HepG2 (cell line): ENCODE measurements at regions not wholly inside any gene's neighbourhood (a gene's known extent, or its start where the extent isn't known, plus 50 kb on each side); places are given as distances from the start of the nearest gene placed in this dataset.

Experiments used
- ATAC-seq: fragments of 200-7000 bp; cut with Tn5 transposase; 3 replicates; pipeline ENCODE4 v1.9.1; 2020; ENCODE audit warnings: mild to moderate bottlenecking, moderate library complexity
- BruUV-seq: library from RNA; stranded (reverse); fragments of 400-500 nt; replicated peaks from 2 replicates; lab custom pipeline; 2021; lab: Mats Ljungman, UMichigan
- CTCF ChIA-PET: fragments of 300-600 bp; formaldehyde crosslinking; extraction: SDS; loops from one replicate; lab custom pipeline; 2021; ENCODE audit warnings: low total read pairs, inconsistent platforms, low intra/inter-chr PET ratio; lab: Yijun Ruan, JAX
- POLR2A ChIA-PET: fragments of 350-600 bp; sonication (Branson Sonifier 250); formaldehyde crosslinking; loops from one replicate; lab custom pipeline; 2020; ENCODE audit warnings: antibody characterized with exemption, inconsistent platforms; lab: Yijun Ruan, JAX
- DNase-seq: peaks from one replicate; pipeline ENCODE4 v3.0.0-alpha.2; 2015; ENCODE audit warnings: low spot score
- FAIRE-seq: peaks from 3 replicates; lab custom pipeline; 2011; peaks lifted over from hg19 to GRCh38; lab: Jason Lieb, UNC
- H2AFZ ChIP-seq: one replicate; pipeline ENCODE4 v1.6.1; 2011; ENCODE audit warnings: low read length, inconsistent platforms
- H3K27ac ChIP-seq: fragments of 300-600 bp; 3 replicates; pipeline ENCODE4 v1.8.0; 2011; ENCODE audit warnings: mixed run types, mild to moderate bottlenecking, mixed read lengths, low read length, inconsistent platforms; ENCODE audit not compliant: insufficient read depth; ENCODE audit errors: extremely low read length
- H3K27me3 ChIP-seq, 2 experiments: fragments of 200-600 bp in 1 of 2; 2 replicates in 1 of 2; 3 replicates in 1 of 2; pipeline versions ENCODE4 v1.6.0 to v1.8.0; 2011; ENCODE audit warnings: low read length in 2 of 2, mild to moderate bottlenecking in 2 of 2, moderate library complexity in 2 of 2, inconsistent platforms in 1 of 2; ENCODE audit not compliant: insufficient read depth in 2 of 2, control insufficient read depth in 1 of 2
- H3K36me3 ChIP-seq, 2 experiments: fragments of 200-600 bp in 1 of 2; replicated peaks in 1 of 2; 2 replicates in 1 of 2; 3 replicates in 1 of 2; pipeline versions ENCODE4 v1.5.1 to v1.8.0; 2011; ENCODE audit warnings: low read length in 2 of 2, inconsistent platforms in 1 of 2; ENCODE audit not compliant: insufficient read depth in 2 of 2, control insufficient read depth in 1 of 2
- H3K4me1 ChIP-seq: 2 replicates; pipeline ENCODE4 v1.5.1; 2012; ENCODE audit warnings: low read length, inconsistent platforms; ENCODE audit not compliant: insufficient read depth
- H3K4me2 ChIP-seq: 2 replicates; pipeline ENCODE4 v1.6.0; 2011; ENCODE audit warnings: low read depth, low read length, inconsistent platforms
- H3K4me3 ChIP-seq, 3 experiments: fragments of 200-600 bp in 1 of 3; sonication (generic), shearing (Covaris generic) in 1 of 3; replicated peaks in 1 of 3; 2 replicates each; pipeline ENCODE4 v1.5.1; 2011 to 2016; ENCODE audit warnings: low read length in 3 of 3, inconsistent platforms in 2 of 3, low read depth in 2 of 3, mild to moderate bottlenecking in 2 of 3, control low read depth in 1 of 3, mixed read lengths in 1 of 3; ENCODE audit not compliant: insufficient read depth in 1 of 3
- H3K79me2 ChIP-seq: one replicate; pipeline ENCODE4 v1.6.1; 2011; ENCODE audit warnings: low read length, inconsistent platforms; ENCODE audit not compliant: insufficient read depth
- H3K9ac ChIP-seq: 2 replicates; pipeline ENCODE4 v1.6.0; 2011; ENCODE audit warnings: mild to moderate bottlenecking, low read depth, low read length, inconsistent platforms; ENCODE audit not compliant: insufficient read depth
- H3K9me3 ChIP-seq: 2 replicates; pipeline ENCODE4 v1.5.1; 2012; ENCODE audit warnings: mild to moderate bottlenecking, low read length
- H4K20me1 ChIP-seq: 2 replicates; pipeline ENCODE4 v1.6.0; 2011; ENCODE audit warnings: inconsistent platforms, mild to moderate bottlenecking, low read length, moderate library complexity; ENCODE audit not compliant: insufficient read depth
- IKZF4 ChIP-seq: sonication (generic); formaldehyde crosslinking; IDR thresholded peaks from 2 replicates; pipeline ENCODE4 v1.5.1; 2020; ENCODE audit warnings: borderline replicate concordance, mild to moderate bottlenecking, low read depth, missing genetic modification reagents; ENCODE audit errors: not compliant biosample characterization
- NFE2L2 ChIP-seq: fragments of 150-350 bp; IDR thresholded peaks from 2 replicates; pipeline ENCODE4 v1.6.1; 2014; ENCODE audit warnings: low read length
- PHF8 ChIP-seq: sonication (generic); formaldehyde crosslinking; IDR thresholded peaks from 2 replicates; pipeline ENCODE4 v1.5.0; 2020; ENCODE audit warnings: missing genetic modification reagents
- SMAD3 ChIP-seq: sonication (generic); formaldehyde crosslinking; IDR thresholded peaks from 2 replicates; pipeline ENCODE4 v1.4.0; 2020; ENCODE audit warnings: missing genetic modification reagents
- TCF12 ChIP-seq, 2 experiments: fragments of 450-650 bp in 1 of 2; sonication (generic) in 1 of 2; formaldehyde crosslinking in 1 of 2; IDR thresholded peaks; 2 replicates each; pipeline versions ENCODE4 v1.6.1 to v1.8.0; 2017 to 2022; ENCODE audit warnings: antibody characterized with exemption in 1 of 2, mild to moderate bottlenecking in 1 of 2, missing genetic modification reagents in 1 of 2, moderate library complexity in 1 of 2
- ZIK1 ChIP-seq: sonication (generic); formaldehyde crosslinking; IDR thresholded peaks from 2 replicates; pipeline ENCODE4 v1.5.0; 2020; ENCODE audit warnings: mild to moderate bottlenecking, low read depth, missing genetic modification reagents, borderline replicate concordance
- ZNF350 ChIP-seq: sonication (generic); formaldehyde crosslinking; IDR thresholded peaks from 2 replicates; pipeline ENCODE4 v1.4.0; 2020; ENCODE audit warnings: mild to moderate bottlenecking, low read depth, missing genetic modification reagents, borderline replicate concordance
- ZNF546 ChIP-seq: sonication (generic); formaldehyde crosslinking; conservative IDR thresholded peaks from 2 replicates; pipeline ENCODE4 v1.8.1; 2023; ENCODE audit warnings: mild to moderate bottlenecking, missing genetic modification reagents
- ZNF567 ChIP-seq: sonication (generic); formaldehyde crosslinking; IDR thresholded peaks from 2 replicates; pipeline ENCODE4 v1.8.1; 2023; ENCODE audit warnings: mild to moderate bottlenecking, missing genetic modification reagents, borderline replicate concordance
- WGBS: methylation state at CpG from one replicate; pipeline ENCODE4 v1.1.6; 2017; ENCODE audit warnings: low lambda C conversion rate; 5-methylcytosine and 5-hydroxymethylcytosine counted together
- in situ Hi-C: cut with HindIII; loops from 2 replicates; pipeline ENCODE4 v1.10.0; 2017; ENCODE audit warnings: low pct_unique_long_range_greater_than_20kb; ENCODE audit not compliant: extremely low pct_ligation_motif_present
- intact Hi-C: fragments of 100-400 bp; cut with micrococcal nuclease; formaldehyde crosslinking; loops from one replicate; pipeline ENCODE4 v1.10.0; 2022; ENCODE audit not compliant: unreplicated experiment
- TF ChIP-seq, protein P1 (sequence below): sonication (generic); formaldehyde crosslinking; IDR thresholded peaks from 2 replicates; pipeline ENCODE4 v1.8.0; 2023; ENCODE audit warnings: mild to moderate bottlenecking, missing genetic modification reagents
- TF ChIP-seq, protein P2 (sequence below): sonication (generic); formaldehyde crosslinking; IDR thresholded peaks from 2 replicates; pipeline ENCODE4 v1.8.0; 2022; ENCODE audit warnings: mild to moderate bottlenecking, missing genetic modification reagents; ENCODE audit not compliant: insufficient replicate concordance
- TF ChIP-seq, protein P3 (sequence below): sonication (generic); formaldehyde crosslinking; IDR thresholded peaks from 2 replicates; pipeline ENCODE4 v1.4.0; 2020; ENCODE audit warnings: missing genetic modification reagents, borderline replicate concordance

DNA sequence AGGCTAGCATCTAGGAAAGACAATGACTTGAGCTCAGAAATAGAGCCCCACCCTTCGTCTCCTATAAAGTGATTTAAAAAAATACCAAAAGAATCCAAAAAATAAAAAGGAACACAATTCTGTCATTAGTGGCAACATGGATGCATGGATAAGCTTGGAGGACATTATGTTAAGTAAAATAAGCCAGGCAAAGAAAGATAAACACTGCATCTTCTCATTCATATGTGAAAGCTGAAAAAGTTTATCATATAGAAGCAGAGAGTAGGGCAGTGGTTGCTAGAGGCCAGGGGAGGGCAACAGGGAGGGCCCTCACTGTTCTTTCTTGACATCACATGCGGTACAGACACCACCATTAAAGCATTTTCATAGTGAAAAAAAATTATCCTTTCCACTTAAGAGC is 220.9 kb upstream of the TRPC7 start:
- CTCF ChIA-PET, result no interaction called here
- Histone ChIP-seq H3K79me2 (no peaks in the 10 kb centered on the region), H3K27me3 (no peaks in the 10 kb centered on the region), H3K4me3 (no peak overlapping the region), H3K4me2 (no peak overlapping the region), H3K27ac (no peak overlapping the region), H3K9me3 (no peaks in the 10 kb centered on the region), H3K9ac (no peak overlapping the region), H3K36me3 (no peaks in the 10 kb centered on the region), H3K4me1 (no peaks in the 10 kb centered on the region), H4K20me1 (no peaks in the 10 kb centered on the region), H2AFZ (no peak overlapping the region)
- intact Hi-C loops, result no loop called here
- TF ChIP-seq TCF12 (IDR thresholded peaks at IDR 0.05) (no peak), TCF12 (CRISPR knock-in tag; IDR thresholded peaks at IDR 0.05) (no peak), IKZF4 (no peak), NFE2L2 (no peak), ZNF546 (CRISPR knock-in tag) (no peak), PHF8 (CRISPR knock-in tag) (no peak), ZIK1 (CRISPR knock-in tag) (no peak), SMAD3 (CRISPR knock-in tag) (no peak), ZNF567 (no peak)
- TF ChIP-seq, protein P1, sequence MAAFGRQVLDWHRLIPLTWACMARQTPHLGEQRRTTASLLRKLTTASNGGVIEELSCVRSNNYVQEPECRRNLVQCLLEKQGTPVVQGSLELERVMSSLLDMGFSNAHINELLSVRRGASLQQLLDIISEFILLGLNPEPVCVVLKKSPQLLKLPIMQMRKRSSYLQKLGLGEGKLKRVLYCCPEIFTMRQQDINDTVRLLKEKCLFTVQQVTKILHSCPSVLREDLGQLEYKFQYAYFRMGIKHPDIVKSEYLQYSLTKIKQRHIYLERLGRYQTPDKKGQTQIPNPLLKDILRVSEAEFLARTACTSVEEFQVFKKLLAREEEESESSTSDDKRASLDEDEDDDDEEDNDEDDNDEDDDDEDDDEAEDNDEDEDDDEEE, result no peak
- ATAC-seq (no peak), FAIRE-seq (no peak), DNase-seq (no peak)
- no TSS peak for BruUV-seq
- in situ Hi-C loops, result no loop called here
- POLR2A ChIA-PET, result no interaction called here
- WGBS, result 3% methylated on average over 2 of the region's 2 CpGs

DNA sequence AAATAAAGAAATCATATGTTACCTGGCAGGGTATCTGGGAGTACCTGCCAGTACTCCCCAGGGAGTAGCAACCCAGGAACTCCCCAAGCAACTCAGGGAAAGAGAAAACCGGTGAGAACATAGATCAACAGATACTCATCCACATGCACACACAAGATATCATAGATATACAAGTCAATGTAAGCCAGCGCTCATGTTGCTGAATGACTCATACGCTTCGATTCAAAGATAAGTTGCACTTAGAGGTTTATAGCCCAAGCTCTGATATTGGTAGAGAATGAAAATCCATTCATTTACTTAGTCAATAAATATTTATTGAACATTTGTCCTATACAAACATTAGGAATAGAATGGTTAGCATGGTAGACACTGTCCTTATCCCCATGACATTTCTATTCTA is 219.1 kb upstream of the TRPC7 start:
- no peak for ATAC-seq
- in situ Hi-C loops, result no loop called here
- no TSS peak for BruUV-seq
- Histone ChIP-seq H4K20me1 (no peaks in the 10 kb centered on the region), H3K79me2 (no peaks in the 10 kb centered on the region), H3K4me1 (no peaks in the 10 kb centered on the region), H3K9me3 (no peaks in the 10 kb centered on the region), H3K4me2 (no peak overlapping the region), H2AFZ (no peak overlapping the region), H3K36me3 (no peaks in the 10 kb centered on the region), H3K27me3 (no peaks in the 10 kb centered on the region), H3K27ac (no peak overlapping the region), H3K4me3 (no peak overlapping the region), H3K9ac (no peak overlapping the region)
- intact Hi-C loops, result no loop called here
- CTCF ChIA-PET, result no interaction called here
- no peak for FAIRE-seq
- no peak for TF ChIP-seq ZNF350 (CRISPR knock-in tag)
- TF ChIP-seq, protein P2, sequence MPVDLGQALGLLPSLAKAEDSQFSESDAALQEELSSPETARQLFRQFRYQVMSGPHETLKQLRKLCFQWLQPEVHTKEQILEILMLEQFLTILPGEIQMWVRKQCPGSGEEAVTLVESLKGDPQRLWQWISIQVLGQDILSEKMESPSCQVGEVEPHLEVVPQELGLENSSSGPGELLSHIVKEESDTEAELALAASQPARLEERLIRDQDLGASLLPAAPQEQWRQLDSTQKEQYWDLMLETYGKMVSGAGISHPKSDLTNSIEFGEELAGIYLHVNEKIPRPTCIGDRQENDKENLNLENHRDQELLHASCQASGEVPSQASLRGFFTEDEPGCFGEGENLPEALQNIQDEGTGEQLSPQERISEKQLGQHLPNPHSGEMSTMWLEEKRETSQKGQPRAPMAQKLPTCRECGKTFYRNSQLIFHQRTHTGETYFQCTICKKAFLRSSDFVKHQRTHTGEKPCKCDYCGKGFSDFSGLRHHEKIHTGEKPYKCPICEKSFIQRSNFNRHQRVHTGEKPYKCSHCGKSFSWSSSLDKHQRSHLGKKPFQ, result no peak
- TF ChIP-seq, protein P3, sequence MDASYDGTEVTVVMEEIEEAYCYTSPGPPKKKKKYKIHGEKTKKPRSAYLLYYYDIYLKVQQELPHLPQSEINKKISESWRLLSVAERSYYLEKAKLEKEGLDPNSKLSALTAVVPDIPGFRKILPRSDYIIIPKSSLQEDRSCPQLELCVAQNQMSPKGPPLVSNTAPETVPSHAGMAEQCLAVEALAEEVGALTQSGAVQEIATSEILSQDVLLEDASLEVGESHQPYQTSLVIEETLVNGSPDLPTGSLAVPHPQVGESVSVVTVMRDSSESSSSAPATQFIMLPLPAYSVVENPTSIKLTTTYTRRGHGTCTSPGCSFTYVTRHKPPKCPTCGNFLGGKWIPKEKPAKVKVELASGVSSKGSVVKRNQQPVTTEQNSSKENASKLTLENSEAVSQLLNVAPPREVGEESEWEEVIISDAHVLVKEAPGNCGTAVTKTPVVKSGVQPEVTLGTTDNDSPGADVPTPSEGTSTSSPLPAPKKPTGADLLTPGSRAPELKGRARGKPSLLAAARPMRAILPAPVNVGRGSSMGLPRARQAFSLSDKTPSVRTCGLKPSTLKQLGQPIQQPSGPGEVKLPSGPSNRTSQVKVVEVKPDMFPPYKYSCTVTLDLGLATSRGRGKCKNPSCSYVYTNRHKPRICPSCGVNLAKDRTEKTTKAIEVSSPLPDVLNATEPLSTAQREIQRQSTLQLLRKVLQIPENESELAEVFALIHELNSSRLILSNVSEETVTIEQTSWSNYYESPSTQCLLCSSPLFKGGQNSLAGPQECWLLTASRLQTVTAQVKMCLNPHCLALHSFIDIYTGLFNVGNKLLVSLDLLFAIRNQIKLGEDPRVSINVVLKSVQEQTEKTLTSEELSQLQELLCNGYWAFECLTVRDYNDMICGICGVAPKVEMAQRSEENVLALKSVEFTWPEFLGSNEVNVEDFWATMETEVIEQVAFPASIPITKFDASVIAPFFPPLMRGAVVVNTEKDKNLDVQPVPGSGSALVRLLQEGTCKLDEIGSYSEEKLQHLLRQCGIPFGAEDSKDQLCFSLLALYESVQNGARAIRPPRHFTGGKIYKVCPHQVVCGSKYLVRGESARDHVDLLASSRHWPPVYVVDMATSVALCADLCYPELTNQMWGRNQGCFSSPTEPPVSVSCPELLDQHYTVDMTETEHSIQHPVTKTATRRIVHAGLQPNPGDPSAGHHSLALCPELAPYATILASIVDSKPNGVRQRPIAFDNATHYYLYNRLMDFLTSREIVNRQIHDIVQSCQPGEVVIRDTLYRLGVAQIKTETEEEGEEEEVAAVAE (CRISPR knock-in tag), result no peak
- no peak for DNase-seq
- POLR2A ChIA-PET, result no interaction called here
- WGBS, result 12% methylated on average over 4 of the region's 4 CpGs
